Body of pancreas (tissue), 4 donors: ENCODE measurements at regions not wholly inside any gene's neighbourhood (a gene's known extent, or its start where the extent isn't known, plus 50 kb on each side); places are given as distances from the start of the nearest gene placed in this dataset.

Experiments
- ATAC-seq: fragments of 150-250 bp; one replicate; pipeline ENCODE4 v1.9.1; 2016
- DNase-seq, 4 donors: peaks; one replicate each; pipeline ENCODE4 v3.0.0-alpha.2; 2019
- H3K27ac ChIP-seq, 4 donors: fragments of 200-600 bp; sonication (generic); 1 replicate in 3 of 4; 2 replicates in 1 of 4; pipeline versions ENCODE4 v1.5.1 to v1.6.1; 2016 to 2019; ENCODE audit warnings: mild to moderate bottlenecking in 1 of 4, mixed read lengths in 1 of 4, moderate library complexity in 1 of 4
- H3K27me3 ChIP-seq, 2 donors: fragments of 200-600 bp; sonication (generic); one replicate each; pipeline ENCODE4 v1.6.0; 2016; ENCODE audit warnings: mild to moderate bottlenecking in 1 of 2
- H3K36me3 ChIP-seq, 2 donors: fragments of 200-600 bp; sonication (generic); replicated peaks in 1 of 2; 2 replicates each; pipeline ENCODE4 v1.5.1; 2016; ENCODE audit warnings: low read depth in 2 of 2; ENCODE audit not compliant: insufficient read depth in 1 of 2
- H3K4me1 ChIP-seq: fragments of 200-600 bp; sonication (generic); one replicate; pipeline ENCODE4 v1.6.0; 2016
- H3K4me3 ChIP-seq, 2 donors: fragments of 200-600 bp; sonication (generic); 1 replicate in 1 of 2; 2 replicates in 1 of 2; pipeline ENCODE4 v1.5.1; 2016 to 2019
- H3K9me3 ChIP-seq, 3 donors: fragments of 200-600 bp; sonication (generic); 1 replicate in 2 of 3; 2 replicates in 1 of 3; pipeline ENCODE4 v1.5.1; 2016
- POLR2A ChIP-seq, 3 donors: fragments of 450-650 bp; IDR thresholded peaks; one replicate each; pipeline ENCODE4 v1.6.1; 2016; ENCODE audit warnings: antibody characterized with exemption in 3 of 3, mild to moderate bottlenecking in 2 of 3
- WGBS, 2 donors: methylation state at CpG; one replicate each; pipeline ENCODE4 v1.1.5; 2017; 5-methylcytosine and 5-hydroxymethylcytosine counted together
- intact Hi-C: fragments of 100-400 bp; cut with DNase I; formaldehyde crosslinking; loops from one replicate; pipeline ENCODE4 v1.15.1; 2023
- TF ChIP-seq, protein P1 (sequence below), 7 experiments: fragments of 450-650 bp in 4 of 7; fragments of 200-600 bp in 3 of 7; sonication (generic) in 3 of 7; IDR thresholded peaks; one replicate each; pipeline ENCODE4 v1.5.1; 2016 to 2019; ENCODE audit warnings: antibody characterized with exemption in 7 of 7

DNA sequence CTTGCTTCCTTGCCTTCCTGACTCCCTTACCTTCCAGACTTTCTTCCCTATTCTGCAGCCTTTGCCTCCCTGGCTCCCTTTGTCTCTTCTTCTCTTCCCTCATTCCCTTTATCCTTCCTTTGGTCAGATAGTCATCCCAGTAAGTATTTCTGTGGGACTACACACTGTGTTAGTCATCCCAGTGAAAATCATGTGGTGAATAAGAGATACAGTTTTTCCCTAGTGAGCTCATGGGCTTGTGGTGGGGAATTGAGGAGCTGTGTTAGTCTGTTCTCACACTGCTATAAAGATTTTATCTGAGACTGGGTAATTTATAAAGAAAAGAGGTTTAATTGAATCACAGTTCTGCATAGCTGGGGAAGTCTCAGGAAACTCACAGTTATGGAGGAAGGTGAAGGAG is 109.8 kb upstream of the EDIL3 start:
- intact Hi-C loops: no loop called here
- DNase-seq (no peak), ATAC-seq (no peak)
- Histone ChIP-seq H3K4me3 (no peak overlapping the region), H3K9me3 (no peaks in the 10 kb centered on the region), H3K36me3 (no peaks in the 10 kb centered on the region), H3K27me3 (no peaks in the 10 kb centered on the region), H3K27ac (no peak overlapping the region), H3K4me1 (no peaks in the 10 kb centered on the region)
- no peak for TF ChIP-seq POLR2A (IDR thresholded peaks at IDR 0.05)
- TF ChIP-seq, protein P1, sequence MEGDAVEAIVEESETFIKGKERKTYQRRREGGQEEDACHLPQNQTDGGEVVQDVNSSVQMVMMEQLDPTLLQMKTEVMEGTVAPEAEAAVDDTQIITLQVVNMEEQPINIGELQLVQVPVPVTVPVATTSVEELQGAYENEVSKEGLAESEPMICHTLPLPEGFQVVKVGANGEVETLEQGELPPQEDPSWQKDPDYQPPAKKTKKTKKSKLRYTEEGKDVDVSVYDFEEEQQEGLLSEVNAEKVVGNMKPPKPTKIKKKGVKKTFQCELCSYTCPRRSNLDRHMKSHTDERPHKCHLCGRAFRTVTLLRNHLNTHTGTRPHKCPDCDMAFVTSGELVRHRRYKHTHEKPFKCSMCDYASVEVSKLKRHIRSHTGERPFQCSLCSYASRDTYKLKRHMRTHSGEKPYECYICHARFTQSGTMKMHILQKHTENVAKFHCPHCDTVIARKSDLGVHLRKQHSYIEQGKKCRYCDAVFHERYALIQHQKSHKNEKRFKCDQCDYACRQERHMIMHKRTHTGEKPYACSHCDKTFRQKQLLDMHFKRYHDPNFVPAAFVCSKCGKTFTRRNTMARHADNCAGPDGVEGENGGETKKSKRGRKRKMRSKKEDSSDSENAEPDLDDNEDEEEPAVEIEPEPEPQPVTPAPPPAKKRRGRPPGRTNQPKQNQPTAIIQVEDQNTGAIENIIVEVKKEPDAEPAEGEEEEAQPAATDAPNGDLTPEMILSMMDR (IDR thresholded peaks at IDR 0.05): no peak

DNA sequence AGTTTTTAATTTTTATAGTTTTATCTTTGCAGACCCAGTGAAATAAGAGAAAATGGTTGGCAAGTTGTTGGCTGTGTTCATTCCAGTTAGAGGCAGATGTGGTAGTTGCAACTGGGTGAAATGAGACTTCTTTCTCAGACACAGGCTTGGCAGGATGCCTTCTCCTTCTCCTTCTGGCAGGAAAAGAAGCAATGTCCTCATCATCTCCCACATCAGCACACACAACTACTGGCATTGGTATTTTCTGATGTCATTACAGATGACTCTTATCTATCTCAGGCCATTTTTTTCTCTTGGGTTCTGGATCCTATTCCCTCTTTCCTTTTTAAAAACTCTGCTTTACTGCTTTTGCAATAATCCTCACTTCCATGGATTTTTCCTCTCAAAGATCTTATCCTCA is 103.3 kb upstream of the EDIL3 start:
- no peak for DNase-seq
- intact Hi-C loops: no loop called here
- no peak overlapping the region for H3K4me3 ChIP-seq
- ATAC-seq: no peak
- TF ChIP-seq, protein P1 (IDR thresholded peaks at IDR 0.05): no peak
- no peak for TF ChIP-seq POLR2A (IDR thresholded peaks at IDR 0.05)
- no peaks in the 10 kb centered on the region for H3K4me1 ChIP-seq
- no peaks in the 10 kb centered on the region for H3K27me3 ChIP-seq
- H3K27ac ChIP-seq: no peak overlapping the region
- no peaks in the 10 kb centered on the region for H3K9me3 ChIP-seq
- no peaks in the 10 kb centered on the region for H3K36me3 ChIP-seq

DNA sequence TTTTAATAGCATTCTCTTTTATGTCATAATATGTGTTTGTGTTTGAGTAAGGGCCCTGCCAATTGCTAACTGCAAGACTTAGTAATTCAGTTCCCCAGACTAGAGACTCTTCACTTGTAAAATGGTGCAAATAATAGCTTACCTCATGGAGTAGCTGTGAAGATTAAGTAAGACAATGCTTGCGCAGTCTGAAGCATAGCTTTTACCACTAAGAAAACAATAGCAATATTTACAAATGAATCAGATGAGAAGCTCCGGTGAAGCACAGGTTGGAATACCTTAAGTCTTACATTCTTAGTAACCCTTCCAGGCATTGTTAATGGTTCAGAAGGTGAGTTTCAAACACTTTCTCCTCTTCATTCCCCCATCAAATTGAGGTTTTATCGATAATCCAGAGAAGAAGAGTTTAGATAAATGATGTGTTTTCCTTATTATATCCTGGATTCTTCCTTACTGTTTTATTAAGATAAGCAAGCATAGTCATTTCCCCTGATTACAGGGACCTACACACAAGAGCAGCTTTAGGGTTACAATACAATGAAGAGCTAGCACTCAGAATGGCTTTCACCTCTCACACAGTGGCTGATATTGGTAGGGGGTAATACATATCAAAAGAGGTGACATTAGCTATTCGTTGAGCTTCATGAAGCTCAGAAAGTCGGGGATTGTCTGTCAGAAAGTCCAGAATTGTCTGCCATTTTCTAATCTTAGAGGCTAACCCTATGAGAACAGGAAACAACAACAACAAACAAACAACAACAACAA is 96.4 kb upstream of the EDIL3 start:
- intact Hi-C loops: no loop called here
- no peaks in the 10 kb centered on the region for H3K4me1 ChIP-seq
- H3K27me3 ChIP-seq: no peaks in the 10 kb centered on the region
- ATAC-seq (no peak), DNase-seq (no peak)
- no peak overlapping the region for H3K4me3 ChIP-seq
- H3K27ac ChIP-seq: no peak overlapping the region
- WGBS, 2 donors: 35 to 48% methylated on average over 5 of the region's 5 CpGs
- no peaks in the 10 kb centered on the region for H3K9me3 ChIP-seq
- TF ChIP-seq POLR2A (IDR thresholded peaks at IDR 0.05): no peak
- TF ChIP-seq, protein P1 (IDR thresholded peaks at IDR 0.05): no peak
- H3K36me3 ChIP-seq: no peaks in the 10 kb centered on the region

DNA sequence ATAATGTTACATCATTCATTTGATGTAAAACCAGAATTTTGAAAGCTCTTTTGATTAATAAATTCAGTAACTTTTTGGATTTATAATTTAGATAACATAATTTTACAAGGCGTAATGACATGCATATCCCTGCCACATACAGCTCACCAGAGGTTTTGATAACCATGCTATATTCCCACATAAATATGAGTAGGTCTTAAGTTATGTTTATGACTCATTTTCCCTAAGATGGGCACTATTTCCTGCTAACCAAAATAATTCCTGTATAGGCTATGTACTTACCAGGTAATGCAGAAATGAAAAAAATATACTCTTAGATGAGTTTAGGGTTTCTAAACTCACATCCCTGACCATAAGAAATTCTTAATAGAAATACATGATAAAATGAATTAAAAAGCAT is 93.9 kb upstream of the EDIL3 start:
- WGBS, 2 donors: 65 to 74% methylated on average over 1 of the region's 1 CpG
- intact Hi-C loops: no loop called here
- Histone ChIP-seq H3K36me3 (no peaks in the 10 kb centered on the region), H3K27me3 (no peaks in the 10 kb centered on the region), H3K4me3 (no peak overlapping the region), H3K4me1 (no peaks in the 10 kb centered on the region), H3K9me3 (no peaks in the 10 kb centered on the region), H3K27ac (no peak overlapping the region)
- no peak for ATAC-seq
- no peak for TF ChIP-seq POLR2A (IDR thresholded peaks at IDR 0.05)
- TF ChIP-seq, protein P1 (IDR thresholded peaks at IDR 0.05): no peak
- no peak for DNase-seq

DNA sequence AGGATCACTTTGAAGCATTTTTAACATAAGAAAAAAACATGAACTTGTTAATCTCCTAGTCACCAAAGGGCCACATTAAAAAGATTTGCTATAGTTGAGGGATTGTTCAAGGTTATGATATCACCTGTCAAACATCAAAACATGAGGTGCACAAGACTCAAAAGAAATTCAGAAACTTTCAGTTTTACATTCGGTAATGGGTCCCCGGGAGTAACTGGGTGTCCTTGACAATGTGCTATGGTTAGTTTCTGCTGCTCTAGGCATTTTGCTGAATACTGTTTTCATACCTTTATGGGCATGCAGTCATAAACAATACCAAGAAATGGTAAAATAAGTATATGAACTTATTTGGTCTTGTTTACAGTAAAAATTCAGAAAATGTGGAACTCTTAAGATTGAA is 92.8 kb upstream of the EDIL3 start:
- Histone ChIP-seq H3K9me3 (no peaks in the 10 kb centered on the region), H3K27me3 (no peaks in the 10 kb centered on the region), H3K4me3 (no peak overlapping the region), H3K36me3 (no peaks in the 10 kb centered on the region), H3K27ac (no peak overlapping the region), H3K4me1 (no peaks in the 10 kb centered on the region)
- ATAC-seq: no peak
- DNase-seq: no peak
- intact Hi-C loops: no loop called here
- 62 to 70% methylated on average over 2 of the region's 2 CpGs for WGBS, 2 donors
- no peak for TF ChIP-seq POLR2A (IDR thresholded peaks at IDR 0.05)
- TF ChIP-seq, protein P1 (IDR thresholded peaks at IDR 0.05): no peak
